Neuron (in vitro differentiated cells): ENCODE measurements at regions not wholly inside any gene's neighbourhood (a gene's known extent, or its start where the extent isn't known, plus 50 kb on each side); places are given as distances from the start of the nearest gene placed in this dataset.

Source experiments
- H2AFZ ChIP-seq: one replicate; pipeline ENCODE4 v1.6.1; 2013; ENCODE audit warnings: low read depth, mild to moderate bottlenecking, inconsistent platforms, low read length, moderate library complexity
- H3K27me3 ChIP-seq: one replicate; pipeline ENCODE4 v1.6.1; 2013; ENCODE audit warnings: low read length; ENCODE audit not compliant: insufficient read depth
- H3K36me3 ChIP-seq: one replicate; pipeline ENCODE4 v1.6.1; 2013; ENCODE audit warnings: low read length; ENCODE audit not compliant: insufficient read depth
- H3K4me1 ChIP-seq: one replicate; pipeline ENCODE4 v1.6.1; 2013; ENCODE audit warnings: low read length; ENCODE audit not compliant: insufficient read depth
- H3K4me3 ChIP-seq: 2 replicates; pipeline ENCODE4 v1.5.1; 2013; ENCODE audit warnings: mild to moderate bottlenecking, low read length, moderate library complexity
- H3K9me3 ChIP-seq: one replicate; pipeline ENCODE4 v1.6.1; 2013; ENCODE audit warnings: low read length

DNA sequence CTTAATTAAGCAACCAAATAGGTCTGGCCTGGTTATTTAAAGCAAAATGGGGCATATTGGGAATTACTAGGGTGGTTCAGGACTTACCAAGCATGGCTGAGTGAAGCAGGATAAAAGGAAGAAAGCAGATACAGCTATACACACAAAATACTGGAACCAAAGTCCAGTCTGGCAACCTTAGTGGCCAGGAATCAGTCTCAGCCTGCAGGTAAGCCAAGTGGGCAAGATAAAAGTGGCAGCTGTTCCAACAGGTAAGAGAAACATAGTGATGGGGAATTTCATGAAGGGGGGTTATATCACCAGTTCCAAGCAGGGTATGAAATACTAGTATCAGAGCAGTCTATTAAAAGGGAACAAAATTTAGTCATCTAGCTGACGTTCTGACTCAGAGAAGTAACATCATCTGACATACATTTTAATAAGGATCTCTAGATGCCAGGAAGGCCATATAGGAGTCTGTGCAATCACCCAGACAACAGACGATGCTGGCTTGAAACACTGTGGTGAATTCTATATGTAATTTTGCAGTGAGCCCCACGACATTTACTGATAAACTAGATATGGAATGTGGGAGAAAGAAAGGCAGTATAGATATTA is 292.1 kb upstream of the HSF2 start:
- H3K4me3 ChIP-seq, result no peak overlapping the region
- H3K4me1 ChIP-seq, result no peaks in the 10 kb centered on the region
- H3K27me3 ChIP-seq, result no peaks in the 10 kb centered on the region
- H3K9me3 ChIP-seq, result no peaks in the 10 kb centered on the region
- H2AFZ ChIP-seq, result no peak overlapping the region
- no peaks in the 10 kb centered on the region for H3K36me3 ChIP-seq

DNA sequence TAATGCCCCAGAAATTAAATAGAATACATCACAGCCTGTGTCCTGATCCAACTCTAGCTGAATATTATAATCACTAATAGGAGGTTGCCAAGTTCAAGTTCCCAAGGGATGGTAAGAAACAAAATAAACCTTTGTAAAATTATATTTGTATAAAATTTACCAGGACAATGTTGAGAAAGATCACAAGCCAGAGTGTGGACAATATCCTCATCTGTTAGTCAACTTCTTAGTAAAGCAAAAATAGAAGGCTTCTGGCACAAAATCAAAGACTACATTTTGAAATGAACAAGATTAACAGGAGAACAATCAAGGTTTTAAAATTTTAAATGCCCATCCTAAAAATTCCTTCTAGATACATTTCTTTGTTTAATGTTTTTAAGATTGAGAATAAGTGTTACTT is 290.4 kb upstream of the HSF2 start:
- no peaks in the 10 kb centered on the region for H3K36me3 ChIP-seq

DNA sequence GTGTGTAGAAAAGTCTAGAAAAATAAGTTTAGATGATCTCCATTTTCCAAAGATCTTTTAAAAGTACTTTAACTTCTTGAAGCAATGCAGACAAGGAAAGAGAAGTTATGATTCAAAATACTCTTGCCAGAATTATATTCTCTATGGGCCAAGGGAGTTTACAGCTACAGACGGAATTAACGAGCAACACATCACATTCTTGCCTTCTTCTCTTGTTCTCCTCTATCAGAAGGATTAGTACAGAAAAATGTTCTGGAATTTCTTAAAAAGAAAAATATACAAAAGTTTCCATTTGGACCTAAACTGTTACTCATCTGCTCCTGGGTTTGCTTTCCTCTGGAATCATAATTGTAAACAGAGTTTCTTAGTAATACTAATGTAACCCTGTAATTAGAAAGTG is 284.7 kb upstream of the HSF2 start:
- H3K9me3 ChIP-seq, result no peaks in the 10 kb centered on the region
- peaks cover 8% of the 10 kb centered on the region for H3K4me1 ChIP-seq
- H3K36me3 ChIP-seq, result no peaks in the 10 kb centered on the region
- no peaks in the 10 kb centered on the region for H3K27me3 ChIP-seq
- H2AFZ ChIP-seq, result no peak overlapping the region
- no peak overlapping the region for H3K4me3 ChIP-seq

More for the DNA sequence above, 290.4 kb upstream of the HSF2 start:
- Histone ChIP-seq H3K9me3 (no peaks in the 10 kb centered on the region), H3K27me3 (no peaks in the 10 kb centered on the region), H3K4me1 (peaks cover 2% of the 10 kb centered on the region), H3K4me3 (no peak overlapping the region), H2AFZ (no peak overlapping the region)

DNA sequence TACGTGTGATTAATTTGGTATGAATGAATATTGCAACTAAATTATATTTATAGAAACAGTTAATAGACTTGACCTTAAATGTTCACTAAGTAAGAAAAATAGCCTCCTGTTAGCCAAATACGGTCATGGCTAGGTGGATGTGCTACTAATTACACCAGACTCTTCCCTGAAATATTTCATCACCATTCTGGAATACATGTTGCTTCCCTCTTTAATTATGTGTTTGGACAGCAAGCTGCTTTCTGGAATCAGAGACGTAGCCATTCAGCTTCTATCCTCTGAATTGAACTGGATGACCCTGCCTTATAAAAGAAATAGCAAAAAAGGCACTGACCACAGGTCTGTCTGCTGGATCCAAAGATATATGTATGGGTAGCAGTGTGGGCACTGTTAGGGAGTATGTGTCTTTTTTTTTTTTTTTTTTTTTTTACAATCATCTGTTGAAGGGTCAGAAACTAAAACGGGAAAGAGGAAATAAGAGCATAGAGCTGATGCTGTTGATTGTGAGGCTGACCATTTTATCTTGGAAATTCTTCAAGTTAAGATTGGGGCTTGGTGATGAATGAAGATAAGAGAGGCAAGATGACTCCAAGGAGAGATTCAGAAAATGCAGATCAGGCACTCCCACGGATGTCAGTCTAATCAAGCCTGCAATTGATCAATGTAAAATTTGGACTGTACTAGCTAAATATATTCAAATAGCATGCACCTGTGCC is 283.2 kb upstream of the HSF2 start:
- no peaks in the 10 kb centered on the region for H3K36me3 ChIP-seq
- no peak overlapping the region for H3K4me3 ChIP-seq
- H3K27me3 ChIP-seq, result no peaks in the 10 kb centered on the region
- peaks cover 8% of the 10 kb centered on the region for H3K4me1 ChIP-seq
- H2AFZ ChIP-seq, result no peak overlapping the region
- H3K9me3 ChIP-seq, result no peaks in the 10 kb centered on the region

DNA sequence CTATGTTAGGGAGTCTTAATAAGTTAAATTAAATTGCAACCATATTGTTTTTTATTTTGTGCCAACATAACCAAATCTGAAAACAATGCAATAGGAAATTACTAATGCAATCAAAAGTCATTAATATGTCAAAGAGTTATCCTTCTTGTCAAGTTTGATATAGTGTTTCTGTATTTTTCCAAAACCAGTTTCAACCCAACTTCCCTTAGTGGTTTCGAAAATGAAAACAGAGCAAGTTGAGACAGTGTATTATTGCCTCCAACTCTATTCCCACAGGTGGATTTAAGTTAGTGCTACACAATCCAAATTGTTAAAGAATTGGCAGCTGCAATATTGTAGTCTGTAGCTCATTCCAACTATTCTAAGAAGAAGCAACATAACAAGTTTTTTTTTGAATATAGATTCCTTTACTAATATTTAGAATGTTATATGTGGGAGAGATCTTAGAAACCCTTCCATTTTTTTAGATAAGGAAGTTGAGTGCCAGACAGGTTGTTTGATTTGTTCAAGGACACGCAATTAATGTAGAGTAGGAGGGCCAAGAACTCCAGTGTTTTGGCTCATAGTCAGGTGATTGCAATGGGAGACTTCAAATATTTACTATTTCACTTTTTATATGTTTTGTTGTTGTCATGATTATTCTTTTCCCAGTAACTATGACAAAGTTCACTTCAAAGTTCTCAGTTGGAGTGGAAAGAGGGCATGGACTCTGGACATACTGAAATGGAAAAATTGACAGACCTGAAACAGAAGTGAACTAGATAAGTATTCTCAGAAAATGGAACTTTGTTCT is 282.4 kb upstream of the HSF2 start:
- no peaks in the 10 kb centered on the region for H3K27me3 ChIP-seq
- H2AFZ ChIP-seq, result no peak overlapping the region
- H3K36me3 ChIP-seq, result no peaks in the 10 kb centered on the region
- H3K4me3 ChIP-seq, result no peak overlapping the region
- H3K9me3 ChIP-seq, result no peaks in the 10 kb centered on the region
- peaks cover 8% of the 10 kb centered on the region for H3K4me1 ChIP-seq

DNA sequence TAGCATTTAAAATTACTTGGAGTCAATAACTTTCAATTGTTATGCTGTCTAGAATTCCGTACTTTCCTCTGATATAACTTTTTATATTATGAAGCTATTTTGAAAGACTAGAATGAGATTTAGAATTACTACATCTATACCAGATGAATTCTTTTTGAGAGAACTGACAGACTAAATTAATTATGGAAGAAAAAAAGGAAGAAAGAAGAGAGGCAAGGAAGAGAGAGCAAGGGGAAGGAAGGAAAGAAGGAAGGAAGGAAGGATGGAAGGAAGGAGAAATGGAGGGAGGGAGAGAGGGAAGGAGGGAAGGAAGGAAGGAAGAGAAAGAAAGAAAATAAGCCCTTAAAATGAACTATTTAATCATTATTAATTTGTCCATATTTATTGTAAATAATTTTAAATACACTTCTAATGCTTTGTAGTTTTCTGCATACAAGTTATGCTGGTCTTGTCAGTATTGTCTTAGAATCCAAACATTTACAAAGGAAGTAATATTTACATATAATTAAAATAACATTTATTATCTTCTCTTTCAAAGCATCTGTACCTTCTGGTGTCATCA is 280.4 kb upstream of the HSF2 start:
- Histone ChIP-seq H3K36me3 (no peaks in the 10 kb centered on the region), H3K4me3 (no peak overlapping the region), H3K4me1 (peaks cover 6% of the 10 kb centered on the region), H3K9me3 (no peaks in the 10 kb centered on the region), H3K27me3 (no peaks in the 10 kb centered on the region), H2AFZ (no peak overlapping the region)

DNA sequence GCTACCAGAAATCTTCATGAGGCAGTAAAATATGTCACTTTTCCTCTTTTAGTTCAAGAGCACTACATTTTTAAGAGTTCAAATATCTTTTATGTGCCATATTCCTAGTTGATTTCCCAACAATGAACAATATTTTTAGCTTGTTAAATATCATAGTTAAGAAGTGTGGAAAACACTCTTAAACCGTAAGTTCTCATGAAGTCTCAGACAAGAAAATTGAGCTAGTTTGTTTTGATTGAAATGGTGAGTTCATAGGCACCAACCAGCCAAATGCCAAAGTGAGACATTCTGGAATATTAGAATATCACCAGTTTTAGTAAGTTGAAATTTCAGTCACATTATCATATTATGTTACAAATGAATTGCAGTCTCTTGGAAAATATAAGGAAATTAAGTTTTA is 277.2 kb upstream of the HSF2 start:
- no peaks in the 10 kb centered on the region for H3K27me3 ChIP-seq
- no peaks in the 10 kb centered on the region for H3K36me3 ChIP-seq
- H3K4me3 ChIP-seq, result no peak overlapping the region
- no peaks in the 10 kb centered on the region for H3K9me3 ChIP-seq
- H2AFZ ChIP-seq, result no peak overlapping the region
- no peaks in the 10 kb centered on the region for H3K4me1 ChIP-seq

DNA sequence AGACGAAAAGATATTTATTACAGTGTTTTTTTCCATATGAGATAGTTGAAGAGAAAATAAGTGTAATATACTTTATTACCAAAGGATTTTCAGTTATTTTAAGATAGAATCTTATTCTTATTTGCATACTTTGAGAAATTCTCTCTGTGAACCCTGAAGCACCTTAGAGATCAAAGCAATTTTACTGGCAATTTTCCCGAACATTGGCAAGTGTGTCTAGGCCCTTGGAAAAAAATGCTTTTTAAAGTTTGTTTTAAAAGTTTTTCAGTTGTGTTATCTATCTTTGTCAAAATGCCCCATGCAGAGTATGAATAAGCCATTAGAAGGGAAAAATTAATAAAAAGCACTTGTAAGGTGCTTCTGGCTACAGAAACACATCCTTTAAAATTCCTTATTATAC is 276.8 kb upstream of the HSF2 start:
- Histone ChIP-seq H2AFZ (no peak overlapping the region), H3K4me1 (no peaks in the 10 kb centered on the region), H3K27me3 (no peaks in the 10 kb centered on the region), H3K9me3 (no peaks in the 10 kb centered on the region), H3K36me3 (no peaks in the 10 kb centered on the region), H3K4me3 (no peak overlapping the region)

DNA sequence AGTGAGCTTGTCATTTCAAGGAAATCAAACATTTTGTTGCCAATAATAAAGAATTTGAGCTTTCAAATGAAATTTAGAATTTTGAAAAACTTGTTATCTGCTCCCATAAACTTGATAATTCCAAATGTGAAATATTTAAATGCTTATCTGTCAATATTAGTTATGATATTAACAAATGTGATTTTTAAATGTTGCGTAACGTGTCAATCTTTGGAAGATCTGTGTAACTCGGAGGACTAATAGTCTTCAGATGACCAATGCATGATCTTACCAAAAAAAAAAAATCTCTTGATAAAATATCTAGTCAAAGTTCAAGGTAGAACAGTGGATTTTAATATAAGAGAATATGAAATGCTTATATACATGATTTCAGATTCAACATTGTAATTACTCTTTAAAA is 274.5 kb upstream of the HSF2 start:
- no peaks in the 10 kb centered on the region for H3K27me3 ChIP-seq
- no peaks in the 10 kb centered on the region for H3K36me3 ChIP-seq
- no peaks in the 10 kb centered on the region for H3K9me3 ChIP-seq
- H3K4me3 ChIP-seq, result no peak overlapping the region
- H2AFZ ChIP-seq, result no peak overlapping the region
- H3K4me1 ChIP-seq, result peaks cover 4% of the 10 kb centered on the region

DNA sequence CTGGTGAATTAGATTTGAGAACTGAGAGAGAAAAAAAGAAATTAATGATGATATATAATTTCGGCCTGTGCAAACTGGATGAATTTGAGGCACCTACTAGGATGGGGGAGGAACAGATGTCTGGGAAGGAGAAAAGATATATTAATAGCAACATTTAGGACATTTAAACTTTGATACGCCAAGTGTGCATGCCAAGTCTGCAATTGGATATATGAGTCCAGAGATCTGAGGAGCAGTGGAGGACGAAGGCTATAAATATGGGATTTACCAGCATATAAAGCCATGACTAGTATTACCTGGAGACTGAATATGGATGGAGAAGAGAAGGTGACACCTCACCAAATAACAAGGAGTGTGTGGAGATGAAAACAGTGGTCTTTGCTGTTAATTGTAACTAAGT is 272.6 kb upstream of the HSF2 start:
- Histone ChIP-seq H2AFZ (no peak overlapping the region), H3K4me3 (no peak overlapping the region), H3K9me3 (no peaks in the 10 kb centered on the region), H3K27me3 (no peaks in the 10 kb centered on the region), H3K4me1 (peaks cover 4% of the 10 kb centered on the region), H3K36me3 (no peaks in the 10 kb centered on the region)

DNA sequence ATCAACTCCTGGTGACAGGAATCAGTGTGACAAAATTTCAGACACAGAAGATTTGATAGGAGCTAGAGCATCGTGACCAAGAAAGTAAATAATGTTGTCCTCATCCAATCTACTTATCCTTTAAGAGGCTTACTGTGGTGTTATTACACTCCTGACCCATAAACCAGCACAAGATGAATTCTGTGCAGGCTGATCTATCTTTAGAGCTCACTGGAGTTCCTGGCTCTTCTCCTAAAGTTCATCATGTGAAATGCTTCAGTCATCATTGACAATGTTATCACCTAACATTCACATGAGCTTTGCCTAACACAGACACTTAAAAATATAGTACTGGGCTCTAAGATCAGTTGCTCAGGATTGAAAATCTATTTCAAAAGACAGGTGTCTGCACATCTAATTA is 271.0 kb upstream of the HSF2 start:
- H3K9me3 ChIP-seq, result no peaks in the 10 kb centered on the region
- H2AFZ ChIP-seq, result no peak overlapping the region
- H3K36me3 ChIP-seq, result no peaks in the 10 kb centered on the region
- H3K4me3 ChIP-seq, result no peak overlapping the region
- peaks cover 4% of the 10 kb centered on the region for H3K4me1 ChIP-seq
- H3K27me3 ChIP-seq, result no peaks in the 10 kb centered on the region

DNA sequence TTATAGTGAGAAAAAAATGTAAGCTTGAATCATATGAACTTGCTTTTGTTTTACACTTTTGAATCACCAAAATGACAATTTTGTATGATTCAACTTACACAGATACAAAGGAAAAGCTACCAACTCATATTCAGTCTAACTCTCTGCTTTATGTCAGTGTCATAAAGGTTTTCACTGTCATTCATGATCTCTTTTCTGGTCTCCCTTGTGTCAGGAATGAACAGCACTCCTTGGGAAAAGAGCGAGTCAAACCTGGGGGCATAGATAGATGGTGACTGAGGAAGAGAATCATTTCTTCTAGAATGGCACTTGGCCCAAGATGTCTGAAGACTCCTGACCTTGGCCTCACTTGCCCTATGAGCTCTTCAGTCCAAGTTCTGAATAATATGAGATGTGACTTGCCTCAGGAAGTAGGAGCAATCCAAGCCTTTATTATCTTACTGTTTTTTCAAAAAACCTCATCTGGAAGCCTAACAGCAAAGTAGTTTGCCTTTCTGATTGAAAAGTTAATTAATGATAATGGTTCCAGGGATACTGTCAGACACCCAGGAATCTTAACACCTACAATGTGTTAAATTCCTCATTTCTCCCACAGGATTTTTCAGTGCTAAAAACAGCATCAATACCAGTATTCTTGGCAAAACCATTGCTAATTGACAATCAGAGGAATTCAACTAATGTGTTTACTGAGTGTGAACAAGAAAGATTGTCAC is 270.0 kb upstream of the HSF2 start:
- H3K4me1 ChIP-seq, result peaks cover 4% of the 10 kb centered on the region
- no peaks in the 10 kb centered on the region for H3K9me3 ChIP-seq
- no peaks in the 10 kb centered on the region for H3K36me3 ChIP-seq
- H2AFZ ChIP-seq, result no peak overlapping the region
- H3K27me3 ChIP-seq, result no peaks in the 10 kb centered on the region
- no peak overlapping the region for H3K4me3 ChIP-seq

DNA sequence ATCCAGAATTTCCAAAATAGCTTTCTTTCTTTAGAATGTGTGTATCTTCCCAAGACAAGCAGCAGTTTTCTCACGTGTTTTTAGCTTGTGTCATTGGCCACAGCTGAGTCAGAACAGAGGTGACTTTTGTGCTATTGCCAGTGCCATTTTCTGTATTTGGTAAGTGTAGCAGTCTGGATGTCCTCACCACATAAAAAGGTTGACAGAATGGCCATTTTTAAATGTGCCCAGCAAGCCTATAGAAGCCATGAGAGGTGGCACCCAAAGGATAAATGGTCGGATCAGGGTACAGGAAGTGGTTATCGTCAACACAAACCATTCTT is 269.5 kb upstream of the HSF2 start:
- Histone ChIP-seq H2AFZ (no peak overlapping the region), H3K27me3 (no peaks in the 10 kb centered on the region), H3K4me1 (peaks cover 4% of the 10 kb centered on the region), H3K4me3 (no peak overlapping the region), H3K36me3 (no peaks in the 10 kb centered on the region), H3K9me3 (no peaks in the 10 kb centered on the region)
